CD4-positive, alpha-beta T cell treated with Interferon gamma for 1 hour (primary cell): ENCODE measurements at regions not wholly inside any gene's neighbourhood (a gene's known extent, or its start where the extent isn't known, plus 50 kb on each side); places are given as distances from the start of the nearest gene placed in this dataset.

Source experiments
- DNase-seq: peaks from one replicate; pipeline ENCODE4 v3.0.0-alpha.2; 2020

GRCh38 chr12:85642288-85642687 is 193.9 kb downstream of the RASSF9 start:
- DNase-seq: no peak

GRCh38 chr12:85642808-85643207 is 193.4 kb downstream of the RASSF9 start:
- DNase-seq: no peak

- DNase-seq: no peak
Measured at GRCh38 chr12:85644508-85644907, 191.7 kb downstream of the RASSF9 start.

GRCh38 chr12:85653731-85654455 is 182.3 kb downstream of the RASSF9 start:
- no peak for DNase-seq

GRCh38 chr12:85654456-85654840 is 181.8 kb downstream of the RASSF9 start:
- no peak for DNase-seq

- no peak for DNase-seq
Measured at GRCh38 chr12:85656561-85656960, 179.6 kb downstream of the RASSF9 start.

- no peak for DNase-seq
Measured at GRCh38 chr12:85657251-85657650, 179.0 kb downstream of the RASSF9 start.

- no peak for DNase-seq
Measured at GRCh38 chr12:85657836-85658630, 178.2 kb downstream of the RASSF9 start.

GRCh38 chr12:85659754-85660530 is 176.3 kb downstream of the RASSF9 start:
- no peak for DNase-seq

GRCh38 chr12:85661461-85662206 is 174.6 kb downstream of the RASSF9 start:
- DNase-seq: no peak

GRCh38 chr12:85662207-85662602 is 174.0 kb downstream of the RASSF9 start:
- DNase-seq: no peak

GRCh38 chr12:85663631-85664030 is 172.6 kb downstream of the RASSF9 start:
- no peak for DNase-seq

- no peak for DNase-seq
Measured at GRCh38 chr12:85664429-85664828, 171.8 kb downstream of the RASSF9 start.

- DNase-seq: no peak
Measured at GRCh38 chr12:85669911-85670310, 166.3 kb downstream of the RASSF9 start.

GRCh38 chr12:85672436-85672835 is 163.8 kb downstream of the RASSF9 start:
- no peak for DNase-seq

GRCh38 chr12:85673921-85674420 is 162.2 kb downstream of the RASSF9 start:
- no peak for DNase-seq

GRCh38 chr12:85676816-85677749 is 159.1 kb downstream of the RASSF9 start:
- no peak for DNase-seq

GRCh38 chr12:85679296-85679695 is 156.9 kb downstream of the RASSF9 start:
- DNase-seq: no peak

GRCh38 chr12:85680881-85681280 is 155.3 kb downstream of the RASSF9 start:
- DNase-seq: no peak

- DNase-seq: no peak
Measured at GRCh38 chr12:85681333-85681732, 154.9 kb downstream of the RASSF9 start.

- no peak for DNase-seq
Measured at GRCh38 chr12:85683051-85683450, 153.2 kb downstream of the RASSF9 start.
